SU-DHL-6 (cell line): ENCODE measurements at regions not wholly inside any gene's neighbourhood (a gene's known extent, or its start where the extent isn't known, plus 50 kb on each side); places are given as distances from the start of the nearest gene placed in this dataset.

ENCODE experiments used
- H2AFZ ChIP-seq: fragments of 200-600 bp; sonication (generic); 2 replicates; pipeline ENCODE4 v1.6.1; 2014; ENCODE audit warnings: low read depth, mild to moderate bottlenecking, moderate library complexity, mixed read lengths, antibody characterized with exemption, low read length; ENCODE audit not compliant: severe bottlenecking
- H3F3A ChIP-seq: fragments of 200-600 bp; shearing (Covaris generic); 2 replicates; pipeline ENCODE4 v1.6.0; 2016; ENCODE audit warnings: antibody characterized with exemption, mild to moderate bottlenecking; ENCODE audit not compliant: insufficient read depth
- H3K27ac ChIP-seq: fragments of 200-600 bp; sonication (generic); 2 replicates; pipeline ENCODE4 v1.5.1; 2016; ENCODE audit warnings: low read depth, mild to moderate bottlenecking, low read length, moderate library complexity, mixed read lengths
- H3K27me3 ChIP-seq: fragments of 200-600 bp; sonication (generic), shearing (Covaris generic); 2 replicates; pipeline ENCODE4 v1.6.0; 2014; ENCODE audit warnings: mild to moderate bottlenecking, low read length
- H3K36me3 ChIP-seq: fragments of 200-600 bp; sonication (generic); 2 replicates; pipeline ENCODE4 v1.6.1; 2014; ENCODE audit warnings: mild to moderate bottlenecking, low read length, mixed read lengths
- H3K4me2 ChIP-seq: fragments of 300-600, 200-600 bp; shearing (Covaris generic), sonication (generic); 2 replicates; pipeline ENCODE4 v1.6.0; 2014; ENCODE audit warnings: low read length, low read depth, mild to moderate bottlenecking; ENCODE audit not compliant: poor library complexity, severe bottlenecking
- H3K4me3 ChIP-seq: fragments of 200-600 bp; sonication (generic); 2 replicates; pipeline ENCODE4 v1.5.1; 2014; ENCODE audit warnings: antibody characterized with exemption, low read length, mild to moderate bottlenecking, mixed read lengths; ENCODE audit not compliant: insufficient read depth, poor library complexity, severe bottlenecking
- H3K79me2 ChIP-seq: fragments of 200-600 bp; sonication (generic); 2 replicates; pipeline ENCODE4 v1.6.1; 2014; ENCODE audit warnings: mild to moderate bottlenecking, low read length, moderate library complexity; ENCODE audit not compliant: insufficient read depth
- H3K9ac ChIP-seq: fragments of 200-600 bp; sonication (generic); 2 replicates; pipeline ENCODE4 v1.7.0; 2014; ENCODE audit warnings: mild to moderate bottlenecking, low read length
- H3K9me2 ChIP-seq: fragments of 200-600 bp; sonication (generic); replicated peaks from 2 replicates; pipeline ENCODE4 v1.6.1; 2014; ENCODE audit warnings: low read length; ENCODE audit not compliant: insufficient read depth
- H3K9me3 ChIP-seq: fragments of 200-600 bp; sonication (generic); 2 replicates; pipeline ENCODE4 v1.6.1; 2014; ENCODE audit warnings: low read length, mixed read lengths; ENCODE audit not compliant: insufficient read depth
- H4K20me1 ChIP-seq: fragments of 200-600 bp; sonication (generic); 2 replicates; pipeline ENCODE4 v1.6.1; 2014; ENCODE audit warnings: low read depth, mild to moderate bottlenecking, antibody characterized with exemption, low read length, moderate library complexity, mixed read lengths
- CTCF ChIP-seq: fragments of 200-600 bp; sonication (generic); IDR thresholded peaks from one replicate; pipeline ENCODE4 v1.5.1; 2017; ENCODE audit warnings: antibody characterized with exemption, mild to moderate bottlenecking, low read length, moderate library complexity; ENCODE audit not compliant: insufficient read depth, poor library complexity, severe bottlenecking
- EZH2phosphoT487 ChIP-seq: fragments of 200-600 bp; sonication (generic), shearing (Covaris generic); conservative IDR thresholded peaks from 2 replicates; pipeline ENCODE4 v1.6.1; 2018; ENCODE audit warnings: mild to moderate bottlenecking, antibody characterized with exemption, low read length, moderate library complexity, mixed read lengths

DNA sequence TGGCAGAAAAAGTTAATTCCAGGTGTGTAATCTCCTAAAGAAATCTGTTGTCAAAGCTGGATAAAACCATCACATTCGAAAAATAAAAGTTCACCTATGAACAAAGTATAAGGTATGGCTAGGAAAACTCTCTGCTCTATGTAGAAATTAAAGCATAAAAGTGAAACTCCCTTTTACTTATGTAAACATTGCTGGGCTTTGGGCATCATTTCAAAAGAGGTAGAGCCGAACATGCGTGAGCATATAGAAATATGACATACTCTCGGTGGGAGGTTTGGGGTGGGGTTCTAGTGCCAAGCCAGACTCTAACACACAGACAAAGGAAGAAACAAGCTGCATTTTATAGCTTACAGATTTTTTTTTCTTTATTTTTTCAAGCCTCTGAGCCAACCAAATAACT lies 306.8 kb upstream of the ATP11B start:
- Histone ChIP-seq H3K27ac (no peak overlapping the region), H3K27me3 (no peaks in the 10 kb centered on the region), H2AFZ (no peak overlapping the region), H3F3A (no peaks in the 10 kb centered on the region), H3K79me2 (no peaks in the 10 kb centered on the region), H3K4me3 (no peak overlapping the region), H4K20me1 (no peaks in the 10 kb centered on the region), H3K36me3 (no peaks in the 10 kb centered on the region), H3K9me2 (no peaks in the 10 kb centered on the region), H3K9me3 (no peaks in the 10 kb centered on the region), H3K4me2 (no peak overlapping the region), H3K9ac (no peak overlapping the region)
- no peak for TF ChIP-seq CTCF
- no peak for TF ChIP-seq EZH2phosphoT487

GRCh38 chr3:182487143-182487542 lies 306.2 kb upstream of the ATP11B start:
- Histone ChIP-seq H2AFZ (no peak overlapping the region), H3K27me3 (no peaks in the 10 kb centered on the region), H3K9me3 (no peaks in the 10 kb centered on the region), H3K9me2 (no peaks in the 10 kb centered on the region), H3K27ac (no peak overlapping the region), H3K4me3 (no peak overlapping the region), H3K36me3 (no peaks in the 10 kb centered on the region), H3K79me2 (no peaks in the 10 kb centered on the region), H4K20me1 (no peaks in the 10 kb centered on the region), H3F3A (no peaks in the 10 kb centered on the region), H3K9ac (no peak overlapping the region), H3K4me2 (no peak overlapping the region)
- no peak for TF ChIP-seq CTCF
- no peak for TF ChIP-seq EZH2phosphoT487

- Histone ChIP-seq H3K4me3 (no peak overlapping the region), H3K79me2 (no peaks in the 10 kb centered on the region), H4K20me1 (no peaks in the 10 kb centered on the region), H3F3A (no peaks in the 10 kb centered on the region), H3K27ac (no peak overlapping the region), H2AFZ (no peak overlapping the region), H3K9me3 (no peaks in the 10 kb centered on the region), H3K27me3 (no peaks in the 10 kb centered on the region), H3K9ac (no peak overlapping the region), H3K4me2 (no peak overlapping the region), H3K9me2 (no peaks in the 10 kb centered on the region), H3K36me3 (no peaks in the 10 kb centered on the region)
- TF ChIP-seq CTCF (no peak), EZH2phosphoT487 (no peak)
Observed at GRCh38 chr3:182487611-182488010, 305.7 kb upstream of the ATP11B start.
